GM12872 (cell line): ENCODE measurements at regions not wholly inside any gene's neighbourhood (a gene's known extent, or its start where the extent isn't known, plus 50 kb on each side); places are given as distances from the start of the nearest gene placed in this dataset.

Experiments
- CTCF ChIP-seq: IDR thresholded peaks from 3 replicates; pipeline ENCODE4 v1.5.1; 2011; ENCODE audit warnings: low read depth, mild to moderate bottlenecking, low read length, moderate library complexity; ENCODE audit not compliant: insufficient read depth

- TF ChIP-seq CTCF, result no peak
Measured at GRCh38 chr15:36110659-36110993, 468.8 kb upstream of the CDIN1 start.

DNA sequence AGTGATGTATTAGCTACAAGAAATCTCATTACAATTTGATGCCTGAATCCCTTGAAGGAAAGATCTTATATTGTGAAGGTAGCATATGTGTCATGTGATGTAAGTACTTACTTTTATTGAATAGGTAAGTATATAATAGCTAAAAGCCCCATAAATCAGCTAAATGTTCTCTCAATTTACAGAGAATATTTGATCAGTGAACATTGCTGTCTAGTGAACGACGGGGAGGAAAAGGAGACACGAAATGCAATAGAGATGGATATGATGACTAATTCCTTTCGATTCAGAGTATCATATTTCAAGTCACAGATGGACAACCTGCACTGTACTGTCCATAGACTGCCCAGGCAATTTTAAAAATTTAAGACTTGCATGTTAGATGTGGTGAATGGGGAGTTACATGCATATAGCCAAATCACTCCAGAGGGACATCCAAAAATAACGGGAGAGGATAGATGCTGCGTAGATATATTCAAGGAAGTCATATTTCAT, 462.1 kb upstream of the CDIN1 start:
- TF ChIP-seq CTCF, result no peak

- no peak for TF ChIP-seq CTCF
Measured at GRCh38 chr15:36126194-36126593, 453.2 kb upstream of the CDIN1 start.

GRCh38 chr15:36130641-36131310, 448.6 kb upstream of the CDIN1 start:
- no peak for TF ChIP-seq CTCF

DNA sequence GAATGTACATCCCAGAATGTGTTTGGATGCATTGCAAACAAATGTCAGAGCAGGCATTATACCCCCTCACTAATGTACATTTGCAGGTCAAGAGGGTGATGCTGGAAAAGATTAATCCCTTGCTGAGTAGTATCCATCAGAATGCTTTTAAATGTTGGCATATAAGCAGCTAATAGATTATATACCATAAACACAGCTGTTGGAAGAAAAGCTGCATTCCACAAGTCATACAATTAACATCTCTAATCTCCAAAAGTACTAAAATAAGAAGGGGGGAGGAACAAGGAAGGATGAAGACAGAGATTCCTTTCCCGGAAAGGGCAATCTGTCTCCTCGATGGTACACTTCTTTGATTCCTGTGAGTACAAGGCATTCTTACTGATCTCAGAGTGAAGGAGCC, 445.7 kb upstream of the CDIN1 start:
- TF ChIP-seq CTCF, result no peak

- no peak for TF ChIP-seq CTCF
Measured at GRCh38 chr15:36136049-36136448, 443.4 kb upstream of the CDIN1 start.

- TF ChIP-seq CTCF, result no peak
Measured at GRCh38 chr15:36152936-36153335, 426.5 kb upstream of the CDIN1 start.

GRCh38 chr15:36156879-36157427, 422.5 kb upstream of the CDIN1 start:
- no peak for TF ChIP-seq CTCF
